ENCODE measurements at regions not wholly inside any gene's neighbourhood (a gene's known extent, or its start where the extent isn't known, plus 50 kb on each side); places are given as distances from the start of the nearest gene placed in this dataset.

DNA sequence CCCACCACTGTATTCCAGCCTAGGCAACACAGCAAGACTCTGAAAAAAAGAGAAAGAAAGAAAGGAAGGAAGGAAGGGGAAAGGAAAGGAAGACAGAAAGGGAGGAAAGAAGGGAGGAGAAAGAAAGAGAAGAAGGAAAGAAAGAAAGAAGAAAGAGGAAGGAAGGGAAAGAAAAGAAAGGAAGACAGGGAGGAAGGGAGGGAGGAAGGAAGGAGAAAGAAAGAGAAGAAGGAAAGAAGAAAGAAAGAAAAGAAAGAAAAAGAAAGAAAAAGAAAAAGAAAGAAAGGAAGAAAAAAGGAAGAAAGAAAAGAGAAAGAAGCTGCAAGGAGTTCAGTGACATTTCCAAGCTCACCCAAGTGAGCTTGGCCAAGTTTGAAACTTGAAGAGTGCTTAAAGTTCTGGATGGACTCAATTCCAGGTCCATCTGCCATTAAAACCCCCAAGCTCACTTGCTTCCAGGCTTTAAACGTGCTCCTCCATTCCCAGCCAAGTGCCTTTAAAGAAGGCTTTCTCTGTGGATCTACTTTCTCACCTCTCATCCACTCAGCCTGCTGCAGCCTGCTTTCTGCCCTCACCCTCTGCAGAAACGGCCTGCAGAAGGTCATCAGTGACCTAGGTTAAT lies 101.5 kb downstream of the VCPKMT start:
- Histone ChIP-seq H3K4me2 (ENCODE audit: low read length) (no peak overlapping the region; the same call in 1 of the 2 replicates), H3K79me2 (ENCODE audit: insufficient read depth, low read length) (no peaks in the 10 kb centered on the region), H3K4me3 (replicated peaks in 1 of 2; ENCODE audit: low read depth in 1 of 2, low read length in 2 of 2) (no peak overlapping the region), H3K9ac (ENCODE audit: low read length) (no peak overlapping the region), H3K36me3 (ENCODE audit: control insufficient read depth in 1 of 2, insufficient read depth in 2 of 2, low read length in 2 of 2) (no peaks in the 10 kb centered on the region), H3K4me1 (ENCODE audit: control insufficient read depth in 1 of 2, insufficient read depth in 2 of 2, low read length in 2 of 2) (peaks cover 35 to 60% of the 10 kb centered on the region in 2 experiments), H2AFZ (ENCODE audit: low read depth, low read length, poor library complexity, severe bottlenecking) (no peak overlapping the region), H3K27me3 (ENCODE audit: insufficient read depth, low read length) (no peaks in the 10 kb centered on the region), H3K9me3 (ENCODE audit: control insufficient read depth in 1 of 2, insufficient read depth in 1 of 2, low read depth in 1 of 2, low read length in 2 of 2) (no peaks in the 10 kb centered on the region), H4K20me1 (ENCODE audit: insufficient read depth) (no peaks in the 10 kb centered on the region), H3K27ac (ENCODE audit: low read depth, low read length) (peak overlapping the region; percentile 73; the same call in 1 of the 2 replicates), H3K9me2 (ENCODE audit: insufficient read depth) (no peaks in the 10 kb centered on the region)
- ATAC-seq (no peak), DNase-seq (ENCODE audit: low read depth, low spot score) (no peak)
- intact Hi-C loops (cut with micrococcal nuclease): no loop called here
- BruUV-seq (replicated peaks): no TSS peak
- RAD21 ChIA-PET (ENCODE audit: low non-redundant PET in 1 of 2, low total read pairs in 2 of 2, uncharacterized antibody in 2 of 2, unreplicated experiment in 2 of 2): no interaction called here
- POLR2A ChIA-PET: no interaction called here
- TF ChIP-seq, protein P1, sequence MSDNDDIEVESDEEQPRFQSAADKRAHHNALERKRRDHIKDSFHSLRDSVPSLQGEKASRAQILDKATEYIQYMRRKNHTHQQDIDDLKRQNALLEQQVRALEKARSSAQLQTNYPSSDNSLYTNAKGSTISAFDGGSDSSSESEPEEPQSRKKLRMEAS (IDR thresholded peaks at IDR 0.05): no peak
- TF ChIP-seq SP1 (IDR thresholded peaks at IDR 0.05; ENCODE audit: low read depth): no peak
- TF ChIP-seq ZFX (IDR thresholded peaks at IDR 0.05): no peak
- TF ChIP-seq RAD21 (IDR thresholded peaks at IDR 0.05; ENCODE audit: low read depth): no peak
- TF ChIP-seq POLR2A (IDR thresholded peaks at IDR 0.05; ENCODE audit: borderline replicate concordance, extremely low read depth, insufficient read depth, insufficient read length): no peak
- TF ChIP-seq EZH2phosphoT487 (IDR thresholded peaks at IDR 0.05; ENCODE audit: borderline replicate concordance): no peak
- TF ChIP-seq ZNF274 (IDR thresholded peaks at IDR 0.05; ENCODE audit: low read depth, low read length): no peak
- CTCF ChIA-PET: no interaction called here

DNA sequence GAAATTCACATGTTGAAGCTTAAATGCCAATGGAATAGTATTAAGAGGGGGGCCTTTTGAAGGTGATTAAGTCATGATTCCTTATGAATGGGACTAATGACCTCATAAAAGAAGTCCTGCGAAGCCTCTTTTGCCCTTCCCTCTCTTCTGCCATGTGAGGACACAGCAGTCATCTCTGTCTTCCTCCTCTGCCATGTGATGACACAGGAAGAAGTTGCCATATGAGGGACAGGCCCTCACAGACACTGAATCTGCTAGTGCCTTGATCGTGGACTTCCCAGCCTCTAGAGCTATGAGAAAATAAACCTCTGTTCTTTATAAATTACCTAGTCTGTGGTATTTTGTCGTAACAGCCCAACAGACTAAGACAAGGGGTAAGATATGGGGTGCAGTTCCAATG lies 100.7 kb downstream of the VCPKMT start:
- no peak overlapping the region for H3K4me2 ChIP-seq (ENCODE audit: low read length)
- intact Hi-C loops (cut with micrococcal nuclease): no loop called here
- no peaks in the 10 kb centered on the region for H3K9me3 ChIP-seq (ENCODE audit: control insufficient read depth in 1 of 2, insufficient read depth in 1 of 2, low read depth in 1 of 2, low read length in 2 of 2)
- H3K4me1 ChIP-seq (ENCODE audit: control insufficient read depth in 1 of 2, insufficient read depth in 2 of 2, low read length in 2 of 2): peaks cover 35 to 66% of the 10 kb centered on the region in 2 experiments
- H3K9ac ChIP-seq (ENCODE audit: low read length): no peak overlapping the region
- no peak overlapping the region for H3K27ac ChIP-seq (ENCODE audit: low read depth, low read length)
- no peaks in the 10 kb centered on the region for H3K27me3 ChIP-seq (ENCODE audit: insufficient read depth, low read length)
- ChIA-PET CTCF (no interaction called here), POLR2A (no interaction called here), RAD21 (ENCODE audit: low non-redundant PET in 1 of 2, low total read pairs in 2 of 2, uncharacterized antibody in 2 of 2, unreplicated experiment in 2 of 2) (no interaction called here)
- no peak overlapping the region for H2AFZ ChIP-seq (ENCODE audit: low read depth, low read length, poor library complexity, severe bottlenecking)
- no peak overlapping the region for H3K4me3 ChIP-seq (replicated peaks in 1 of 2; ENCODE audit: low read depth in 1 of 2, low read length in 2 of 2)
- no peaks in the 10 kb centered on the region for H4K20me1 ChIP-seq (ENCODE audit: insufficient read depth)
- H3K36me3 ChIP-seq (ENCODE audit: control insufficient read depth in 1 of 2, insufficient read depth in 2 of 2, low read length in 2 of 2): no peaks in the 10 kb centered on the region
- ATAC-seq: no peak
- H3K79me2 ChIP-seq (ENCODE audit: insufficient read depth, low read length): no peaks in the 10 kb centered on the region
- TF ChIP-seq, protein P1 (IDR thresholded peaks at IDR 0.05): no peak
- no peak for TF ChIP-seq RAD21 (IDR thresholded peaks at IDR 0.05; ENCODE audit: low read depth)
- no peak for TF ChIP-seq FOSL1 (IDR thresholded peaks at IDR 0.05; ENCODE audit: low read depth)
- no peak for TF ChIP-seq SP1 (IDR thresholded peaks at IDR 0.05; ENCODE audit: low read depth)
- no peak for TF ChIP-seq ZFX (IDR thresholded peaks at IDR 0.05)
- no peak for TF ChIP-seq POLR2AphosphoS5 (IDR thresholded peaks at IDR 0.05; ENCODE audit: low read depth, low read length)
- no peak for TF ChIP-seq ZNF274 (IDR thresholded peaks at IDR 0.05; ENCODE audit: low read depth, low read length)
- TF ChIP-seq, protein P2, sequence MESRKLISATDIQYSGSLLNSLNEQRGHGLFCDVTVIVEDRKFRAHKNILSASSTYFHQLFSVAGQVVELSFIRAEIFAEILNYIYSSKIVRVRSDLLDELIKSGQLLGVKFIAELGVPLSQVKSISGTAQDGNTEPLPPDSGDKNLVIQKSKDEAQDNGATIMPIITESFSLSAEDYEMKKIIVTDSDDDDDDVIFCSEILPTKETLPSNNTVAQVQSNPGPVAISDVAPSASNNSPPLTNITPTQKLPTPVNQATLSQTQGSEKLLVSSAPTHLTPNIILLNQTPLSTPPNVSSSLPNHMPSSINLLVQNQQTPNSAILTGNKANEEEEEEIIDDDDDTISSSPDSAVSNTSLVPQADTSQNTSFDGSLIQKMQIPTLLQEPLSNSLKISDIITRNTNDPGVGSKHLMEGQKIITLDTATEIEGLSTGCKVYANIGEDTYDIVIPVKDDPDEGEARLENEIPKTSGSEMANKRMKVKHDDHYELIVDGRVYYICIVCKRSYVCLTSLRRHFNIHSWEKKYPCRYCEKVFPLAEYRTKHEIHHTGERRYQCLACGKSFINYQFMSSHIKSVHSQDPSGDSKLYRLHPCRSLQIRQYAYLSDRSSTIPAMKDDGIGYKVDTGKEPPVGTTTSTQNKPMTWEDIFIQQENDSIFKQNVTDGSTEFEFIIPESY (IDR thresholded peaks at IDR 0.05; ENCODE audit: extremely low read depth, insufficient replicate concordance, low read length): no peak
- H3K9me2 ChIP-seq (ENCODE audit: insufficient read depth): no peaks in the 10 kb centered on the region
- BruUV-seq (replicated peaks): no TSS peak
- no peak for DNase-seq (ENCODE audit: low read depth, low spot score)
